Hepatocyte (in vitro differentiated cells): ENCODE measurements at regions not wholly inside any gene's neighbourhood (a gene's known extent, or its start where the extent isn't known, plus 50 kb on each side); places are given as distances from the start of the nearest gene placed in this dataset.

Experiments
- DNase-seq: peaks from one replicate; pipeline ENCODE4 v3.0.0-alpha.2; 2016; ENCODE audit warnings: low spot score
- H2AFZ ChIP-seq: fragments of 200-600 bp; sonication (generic); 2 replicates; pipeline ENCODE4 v1.6.0; 2016; ENCODE audit warnings: antibody characterized with exemption, mild to moderate bottlenecking
- H3K27ac ChIP-seq: fragments of 200-600 bp; sonication (generic); 2 replicates; pipeline ENCODE4 v1.5.1; 2016; ENCODE audit warnings: mild to moderate bottlenecking
- H3K27me3 ChIP-seq: fragments of 200-600 bp; sonication (generic); 2 replicates; pipeline ENCODE4 v1.6.1; 2016
- H3K36me3 ChIP-seq: fragments of 200-600 bp; sonication (generic); replicated peaks from 2 replicates; pipeline ENCODE4 v1.5.1; 2016; ENCODE audit warnings: low read depth; ENCODE audit not compliant: insufficient read depth
- H3K4me1 ChIP-seq: fragments of 200-600 bp; sonication (generic); 2 replicates; pipeline ENCODE4 v1.5.1; 2016; ENCODE audit warnings: mild to moderate bottlenecking, moderate library complexity; ENCODE audit not compliant: insufficient read depth
- H3K4me2 ChIP-seq: fragments of 200-600 bp; sonication (generic); 2 replicates; pipeline ENCODE4 v1.6.0; 2016
- H3K4me3 ChIP-seq: fragments of 200-600 bp; sonication (generic); 2 replicates; pipeline ENCODE4 v1.5.1; 2016; ENCODE audit warnings: mild to moderate bottlenecking
- H3K79me2 ChIP-seq: fragments of 200-600 bp; sonication (generic); 2 replicates; pipeline ENCODE4 v1.6.0; 2017; ENCODE audit warnings: mild to moderate bottlenecking
- H3K9me2 ChIP-seq: fragments of 200-600 bp; sonication (generic); replicated peaks from 2 replicates; pipeline ENCODE4 v1.6.0; 2017; ENCODE audit warnings: mild to moderate bottlenecking; ENCODE audit not compliant: insufficient read depth
- H3K9me3 ChIP-seq: fragments of 200-600 bp; sonication (generic); 2 replicates; pipeline ENCODE4 v1.5.1; 2016; ENCODE audit warnings: low read depth, mild to moderate bottlenecking
- H4K20me1 ChIP-seq: fragments of 200-600 bp; sonication (generic); 2 replicates; pipeline ENCODE4 v1.6.0; 2016; ENCODE audit warnings: mild to moderate bottlenecking; ENCODE audit not compliant: insufficient read depth, poor library complexity, severe bottlenecking
- EZH2 ChIP-seq: fragments of 200-600 bp; sonication (generic); IDR thresholded peaks from 2 replicates; pipeline ENCODE4 v1.6.1; 2016; ENCODE audit warnings: antibody characterized with exemption, mild to moderate bottlenecking, borderline replicate concordance
- EZH2phosphoT487 ChIP-seq: fragments of 200-600 bp; sonication (generic); IDR thresholded peaks from one replicate; pipeline ENCODE4 v1.6.1; 2018; ENCODE audit warnings: antibody characterized with exemption, mild to moderate bottlenecking, low read depth, moderate library complexity; ENCODE audit not compliant: unreplicated experiment, severe bottlenecking
- WGBS: methylation state at CpG from one replicate; pipeline ENCODE4 v1.1.6; 2016; ENCODE audit warnings: low lambda C conversion rate; ENCODE audit errors: missing lambda C conversion rate; 5-methylcytosine and 5-hydroxymethylcytosine counted together
- TF ChIP-seq, protein P1 (sequence below): fragments of 200-600 bp; sonication (generic); IDR thresholded peaks from 2 replicates; pipeline ENCODE4 v1.5.1; 2016; ENCODE audit warnings: antibody characterized with exemption, mild to moderate bottlenecking; ENCODE audit not compliant: poor library complexity

DNA sequence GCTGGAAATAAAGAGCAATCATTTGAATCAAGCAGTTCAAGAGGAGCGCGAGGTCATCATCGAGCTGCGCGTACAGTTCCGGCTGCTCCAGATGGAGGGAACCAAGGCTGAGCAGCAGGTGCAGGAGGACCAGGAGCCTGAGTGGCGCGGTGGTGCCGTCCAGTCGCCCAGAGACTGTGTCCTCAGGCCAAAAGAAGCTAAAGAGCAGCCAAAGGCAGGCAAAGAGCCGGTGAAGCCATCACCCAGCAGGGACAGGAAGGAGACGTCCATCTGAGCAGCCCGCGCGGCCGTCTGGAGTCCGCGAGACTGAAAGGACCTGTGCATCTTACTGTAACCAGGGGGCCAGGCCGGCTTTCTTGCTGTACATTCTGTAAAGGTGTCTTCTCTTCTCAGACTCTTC is 277.2 kb upstream of the TTC14 start:
- no peaks in the 10 kb centered on the region for H3K4me1 ChIP-seq
- H3K4me3 ChIP-seq: no peak overlapping the region
- H2AFZ ChIP-seq: no peak overlapping the region
- TF ChIP-seq EZH2phosphoT487: no peak
- no peak for TF ChIP-seq EZH2
- TF ChIP-seq, protein P1, sequence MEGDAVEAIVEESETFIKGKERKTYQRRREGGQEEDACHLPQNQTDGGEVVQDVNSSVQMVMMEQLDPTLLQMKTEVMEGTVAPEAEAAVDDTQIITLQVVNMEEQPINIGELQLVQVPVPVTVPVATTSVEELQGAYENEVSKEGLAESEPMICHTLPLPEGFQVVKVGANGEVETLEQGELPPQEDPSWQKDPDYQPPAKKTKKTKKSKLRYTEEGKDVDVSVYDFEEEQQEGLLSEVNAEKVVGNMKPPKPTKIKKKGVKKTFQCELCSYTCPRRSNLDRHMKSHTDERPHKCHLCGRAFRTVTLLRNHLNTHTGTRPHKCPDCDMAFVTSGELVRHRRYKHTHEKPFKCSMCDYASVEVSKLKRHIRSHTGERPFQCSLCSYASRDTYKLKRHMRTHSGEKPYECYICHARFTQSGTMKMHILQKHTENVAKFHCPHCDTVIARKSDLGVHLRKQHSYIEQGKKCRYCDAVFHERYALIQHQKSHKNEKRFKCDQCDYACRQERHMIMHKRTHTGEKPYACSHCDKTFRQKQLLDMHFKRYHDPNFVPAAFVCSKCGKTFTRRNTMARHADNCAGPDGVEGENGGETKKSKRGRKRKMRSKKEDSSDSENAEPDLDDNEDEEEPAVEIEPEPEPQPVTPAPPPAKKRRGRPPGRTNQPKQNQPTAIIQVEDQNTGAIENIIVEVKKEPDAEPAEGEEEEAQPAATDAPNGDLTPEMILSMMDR: no peak
- no peaks in the 10 kb centered on the region for H4K20me1 ChIP-seq
- H3K9me3 ChIP-seq: no peaks in the 10 kb centered on the region
- H3K9me2 ChIP-seq: no peaks in the 10 kb centered on the region
- no peak overlapping the region for H3K4me2 ChIP-seq
- WGBS: 91% methylated on average over 19 of the region's 19 CpGs
- H3K27me3 ChIP-seq: no peaks in the 10 kb centered on the region
- DNase-seq: no peak
- no peaks in the 10 kb centered on the region for H3K79me2 ChIP-seq
- no peak overlapping the region for H3K27ac ChIP-seq
- no peaks in the 10 kb centered on the region for H3K36me3 ChIP-seq

DNA sequence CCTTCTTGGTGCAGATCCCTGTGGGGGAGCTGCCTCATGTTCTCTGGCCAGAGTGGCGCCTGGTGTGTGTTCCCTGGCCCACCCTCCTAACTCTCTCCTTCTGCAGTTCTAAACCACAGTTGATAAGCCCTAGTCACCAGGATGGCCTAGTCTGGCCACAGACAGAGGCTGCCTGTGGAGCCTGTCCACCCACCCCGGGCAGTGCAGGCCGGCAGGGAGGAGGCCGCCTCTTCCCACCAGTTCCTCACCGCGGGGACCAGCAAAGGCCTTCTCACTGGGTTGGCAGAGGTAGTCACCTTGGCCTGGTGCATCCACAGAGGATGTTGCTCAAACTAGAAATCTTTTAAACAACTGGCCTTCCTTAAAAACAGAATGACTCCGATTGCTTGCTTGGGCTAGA is 276.4 kb upstream of the TTC14 start:
- H3K27ac ChIP-seq: no peak overlapping the region
- H4K20me1 ChIP-seq: no peaks in the 10 kb centered on the region
- no peaks in the 10 kb centered on the region for H3K79me2 ChIP-seq
- WGBS: 88% methylated on average over 7 of the region's 7 CpGs
- H3K4me3 ChIP-seq: no peak overlapping the region
- no peaks in the 10 kb centered on the region for H3K27me3 ChIP-seq
- H3K4me1 ChIP-seq: no peaks in the 10 kb centered on the region
- no peaks in the 10 kb centered on the region for H3K36me3 ChIP-seq
- H2AFZ ChIP-seq: no peak overlapping the region
- TF ChIP-seq EZH2 (no peak), EZH2phosphoT487 (no peak)
- TF ChIP-seq, protein P1: no peak
- H3K4me2 ChIP-seq: no peak overlapping the region
- no peaks in the 10 kb centered on the region for H3K9me3 ChIP-seq
- DNase-seq: no peak
- H3K9me2 ChIP-seq: no peaks in the 10 kb centered on the region

DNA sequence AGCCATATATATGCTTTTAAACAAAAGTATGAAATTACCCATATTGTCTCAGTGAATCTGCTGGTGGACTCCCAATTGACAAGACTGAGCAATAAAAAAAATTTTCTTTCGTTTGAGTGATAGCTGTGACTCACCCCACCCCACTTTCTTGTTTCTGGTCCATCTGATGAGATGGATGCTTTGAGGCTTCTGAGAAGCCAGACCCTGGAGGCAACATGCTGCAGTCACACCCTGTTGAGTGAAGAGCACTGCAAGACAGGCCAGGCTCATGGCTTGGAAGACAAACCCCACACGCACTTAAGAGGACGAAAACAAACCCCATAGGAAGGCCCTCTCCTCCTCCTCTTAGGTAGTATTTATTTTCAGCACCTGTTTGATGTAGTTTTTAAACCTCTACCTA is 276.0 kb upstream of the TTC14 start:
- Histone ChIP-seq H3K4me3 (no peak overlapping the region), H3K4me1 (no peaks in the 10 kb centered on the region), H3K27me3 (no peaks in the 10 kb centered on the region), H3K4me2 (no peak overlapping the region), H3K9me3 (no peaks in the 10 kb centered on the region), H2AFZ (no peak overlapping the region), H3K27ac (no peak overlapping the region), H4K20me1 (no peaks in the 10 kb centered on the region), H3K9me2 (no peaks in the 10 kb centered on the region), H3K36me3 (no peaks in the 10 kb centered on the region), H3K79me2 (no peaks in the 10 kb centered on the region)
- WGBS: 86% methylated on average over 3 of the region's 3 CpGs
- TF ChIP-seq, protein P1: no peak
- TF ChIP-seq EZH2phosphoT487: no peak
- TF ChIP-seq EZH2: no peak
- no peak for DNase-seq

DNA sequence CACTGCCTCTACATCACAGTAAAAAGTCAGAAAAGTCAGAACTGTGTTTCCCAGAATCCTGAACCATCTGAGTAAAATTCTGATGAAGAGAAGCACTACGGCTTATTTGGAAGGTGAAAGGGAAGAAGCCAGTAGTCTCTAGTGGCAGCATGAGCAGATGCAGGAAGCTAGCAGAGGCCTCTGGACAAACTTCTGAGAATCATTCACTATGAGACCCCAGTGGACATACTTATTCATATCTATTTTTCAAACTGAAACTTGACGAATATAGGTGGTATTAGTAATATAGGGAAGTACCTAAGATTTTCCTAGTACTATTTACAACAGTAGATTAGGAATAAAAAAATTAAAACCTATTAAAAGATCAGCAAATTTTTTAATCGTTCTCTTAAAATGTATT is 272.8 kb upstream of the TTC14 start:
- Histone ChIP-seq H3K9me3 (no peaks in the 10 kb centered on the region), H3K27ac (no peak overlapping the region), H3K36me3 (no peaks in the 10 kb centered on the region), H2AFZ (no peak overlapping the region), H3K4me2 (no peak overlapping the region), H3K9me2 (no peaks in the 10 kb centered on the region), H4K20me1 (no peaks in the 10 kb centered on the region), H3K4me3 (no peak overlapping the region), H3K4me1 (no peaks in the 10 kb centered on the region), H3K79me2 (no peaks in the 10 kb centered on the region), H3K27me3 (no peaks in the 10 kb centered on the region)
- WGBS: 80% methylated on average over 3 of the region's 3 CpGs
- TF ChIP-seq EZH2 (no peak), EZH2phosphoT487 (no peak)
- DNase-seq: no peak
